Left ventricle myocardium inferior (tissue), 1 donor: ENCODE measurements at regions not wholly inside any gene's neighbourhood (a gene's known extent, or its start where the extent isn't known, plus 50 kb on each side); places are given as distances from the start of the nearest gene placed in this dataset.

Experiments
- DNase-seq: peaks from one replicate; pipeline ENCODE4 v3.0.0-alpha.2; 2020
- H3K27ac ChIP-seq: fragments of 200-600 bp; replicated peaks from 2 replicates; pipeline ENCODE4 v1.8.0; 2021
- H3K27me3 ChIP-seq: fragments of 200-600 bp; 2 replicates; pipeline ENCODE4 v1.8.0; 2021; ENCODE audit warnings: low read depth
- H3K36me3 ChIP-seq: fragments of 200-600 bp; 2 replicates; pipeline ENCODE4 v1.8.0; 2021
- H3K4me1 ChIP-seq: fragments of 200-600 bp; 2 replicates; pipeline ENCODE4 v1.8.0; 2021
- H3K4me3 ChIP-seq: fragments of 200-600 bp; 2 replicates; pipeline ENCODE4 v1.8.0; 2021; ENCODE audit warnings: mild to moderate bottlenecking, moderate library complexity
- H3K9me3 ChIP-seq: fragments of 200-600 bp; replicated peaks from 2 replicates; pipeline ENCODE4 v1.8.0; 2021
- CTCF ChIP-seq: fragments of 200-600 bp; IDR thresholded peaks from 2 replicates; pipeline ENCODE4 v1.8.0; 2021; ENCODE audit warnings: antibody characterized with exemption, mild to moderate bottlenecking, borderline replicate concordance
- intact Hi-C: fragments of 100-400 bp; cut with micrococcal nuclease; formaldehyde crosslinking; loops from one replicate; pipeline ENCODE4 v1.11.0; 2022
- donor health status: DM: no; HTN: yes; CAD: no; lungs with severe emphysema.

DNA sequence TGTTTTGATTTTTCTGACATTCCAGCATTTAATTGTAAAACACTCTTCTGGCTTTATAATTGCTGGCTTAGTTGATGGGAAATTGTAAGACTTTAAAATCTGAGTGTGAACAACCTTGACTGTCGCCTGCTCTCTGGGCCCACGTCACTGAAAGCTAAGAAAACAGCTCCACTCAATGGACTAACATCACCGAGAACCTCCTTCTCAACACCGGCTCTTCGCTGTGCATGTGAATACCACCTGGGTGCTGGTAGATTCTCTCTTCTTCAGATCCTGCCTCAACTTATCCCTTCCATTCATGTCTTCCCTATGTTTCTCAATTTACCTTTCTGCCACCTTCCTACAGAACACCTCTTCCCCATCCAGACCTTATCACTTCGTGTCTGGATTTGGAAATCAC is 523.1 kb upstream of the ID2 start:
- peak; percentile 14 for TF ChIP-seq CTCF
- intact Hi-C loops: no loop called here
- no peak overlapping the region for H3K4me3 ChIP-seq
- no peaks in the 10 kb centered on the region for H3K36me3 ChIP-seq
- no peak overlapping the region for H3K27ac ChIP-seq
- no peak for DNase-seq
- no peaks in the 10 kb centered on the region for H3K4me1 ChIP-seq
- H3K9me3 ChIP-seq: no peaks in the 10 kb centered on the region
- no peaks in the 10 kb centered on the region for H3K27me3 ChIP-seq

DNA sequence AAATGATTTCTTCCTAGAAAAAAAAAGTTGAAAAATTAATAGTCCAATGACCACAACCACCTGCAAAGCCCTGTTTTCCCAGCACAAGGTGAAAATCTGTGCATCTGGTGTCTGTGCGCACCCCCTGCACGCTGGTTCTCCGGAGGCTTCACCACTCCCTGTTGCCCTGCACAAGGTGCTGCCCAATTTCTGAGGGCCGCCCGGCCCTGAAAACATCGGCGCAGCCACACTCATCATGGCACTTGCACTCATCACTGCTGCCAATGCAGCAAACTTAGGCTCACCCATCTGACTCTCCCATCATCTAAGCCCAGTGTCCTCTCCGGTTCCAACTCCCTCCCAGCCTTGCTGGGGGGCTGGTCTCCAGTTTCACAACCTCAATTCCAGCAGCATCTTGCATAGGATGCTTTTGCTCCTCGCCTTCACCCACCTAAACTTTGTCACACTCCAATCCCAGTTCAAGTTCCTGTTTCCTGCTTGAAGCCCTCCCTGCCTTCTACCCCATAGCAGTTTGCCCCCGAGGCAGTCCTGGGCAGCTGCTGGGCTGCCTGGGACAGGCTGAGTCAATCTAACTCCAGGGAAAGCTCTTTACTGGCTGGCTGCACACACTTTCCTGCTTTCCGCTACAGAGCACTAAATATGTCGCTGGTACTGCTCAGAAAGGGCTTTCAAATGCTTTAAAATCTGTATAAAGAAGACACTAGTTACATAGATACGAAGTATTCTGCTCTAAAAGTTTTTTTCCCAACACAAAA is 522.5 kb upstream of the ID2 start:
- DNase-seq: no peak

GRCh38 chr2:8159966-8160603 is 521.8 kb upstream of the ID2 start:
- Histone ChIP-seq H3K4me1 (no peaks in the 10 kb centered on the region), H3K4me3 (no peak overlapping the region), H3K27ac (no peak overlapping the region), H3K27me3 (no peaks in the 10 kb centered on the region), H3K9me3 (no peaks in the 10 kb centered on the region), H3K36me3 (no peaks in the 10 kb centered on the region)
- intact Hi-C loops: no loop called here
- TF ChIP-seq CTCF: no peak
- DNase-seq: no peak

More for the DNA sequence above, 522.5 kb upstream of the ID2 start:
- Histone ChIP-seq H3K27ac (no peak overlapping the region), H3K4me1 (no peaks in the 10 kb centered on the region), H3K9me3 (no peaks in the 10 kb centered on the region), H3K27me3 (no peaks in the 10 kb centered on the region), H3K4me3 (no peak overlapping the region), H3K36me3 (no peaks in the 10 kb centered on the region)
- TF ChIP-seq CTCF: no peak
- intact Hi-C loops: no loop called here

GRCh38 chr2:8160959-8161358 is 520.9 kb upstream of the ID2 start:
- Histone ChIP-seq H3K27me3 (no peaks in the 10 kb centered on the region), H3K9me3 (no peaks in the 10 kb centered on the region), H3K4me3 (no peak overlapping the region), H3K36me3 (no peaks in the 10 kb centered on the region), H3K4me1 (no peaks in the 10 kb centered on the region), H3K27ac (no peak overlapping the region)
- intact Hi-C loops: no loop called here
- TF ChIP-seq CTCF: no peak
- no peak for DNase-seq

GRCh38 chr2:8162552-8162951 is 519.3 kb upstream of the ID2 start:
- H3K4me3 ChIP-seq: no peak overlapping the region
- TF ChIP-seq CTCF: no peak
- no peaks in the 10 kb centered on the region for H3K36me3 ChIP-seq
- no peaks in the 10 kb centered on the region for H3K27me3 ChIP-seq
- intact Hi-C loops: no loop called here
- no peak for DNase-seq
- no peaks in the 10 kb centered on the region for H3K4me1 ChIP-seq
- no peaks in the 10 kb centered on the region for H3K9me3 ChIP-seq
- H3K27ac ChIP-seq: no peak overlapping the region
